HuH-7 (cell line): ENCODE measurements at regions not wholly inside any gene's neighbourhood (a gene's known extent, or its start where the extent isn't known, plus 50 kb on each side); places are given as distances from the start of the nearest gene placed in this dataset.
"Not testable (repeated sequence)": the region's sequence is repeated elsewhere in the genome, so short reads cannot be mapped to it uniquely, and the experiment has no call there.

Experiments used
- DNase-seq: peaks from one replicate; pipeline ENCODE4 v3.0.0; 2011; ENCODE audit warnings: low spot score

DNA sequence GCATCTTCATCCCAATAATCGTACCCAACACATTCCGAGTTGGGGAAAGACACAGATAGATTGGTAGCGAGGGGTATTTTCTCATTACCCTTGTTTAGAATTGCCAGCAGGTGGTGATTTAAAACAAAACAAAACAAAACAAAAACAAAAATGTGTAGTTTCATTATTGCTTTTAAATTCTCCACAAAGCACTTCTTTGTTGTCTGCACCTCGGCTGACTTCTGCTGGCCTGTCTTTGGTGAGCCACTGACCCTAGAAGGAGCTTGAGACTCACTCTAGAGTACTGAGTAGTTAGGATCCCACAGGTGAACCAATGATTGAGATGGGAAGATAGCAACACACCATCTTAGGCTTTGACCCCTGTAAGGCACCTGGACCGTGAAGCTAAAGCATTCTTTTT is 105.4 kb upstream of the BET1 start:
- no peak for DNase-seq

DNA sequence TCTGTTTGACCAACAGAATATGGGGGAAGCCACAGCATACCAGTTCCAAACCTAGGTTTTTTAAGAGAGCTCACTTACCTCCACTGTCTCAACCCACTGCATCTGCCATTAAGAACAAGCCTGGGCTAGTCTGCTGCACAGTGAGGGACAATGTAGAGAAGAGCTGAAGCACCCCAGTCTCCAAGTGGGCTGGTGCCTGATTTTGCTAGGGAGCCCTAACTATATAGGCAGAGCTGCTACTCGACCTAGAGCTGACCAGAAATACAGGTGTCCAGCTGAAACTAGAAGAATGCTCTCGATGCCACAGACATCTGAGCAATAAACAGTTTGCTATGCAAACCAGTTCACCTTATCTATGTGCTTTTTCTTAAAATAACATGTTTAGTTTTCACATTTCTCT is 106.9 kb upstream of the BET1 start:
- no peak for DNase-seq

DNA sequence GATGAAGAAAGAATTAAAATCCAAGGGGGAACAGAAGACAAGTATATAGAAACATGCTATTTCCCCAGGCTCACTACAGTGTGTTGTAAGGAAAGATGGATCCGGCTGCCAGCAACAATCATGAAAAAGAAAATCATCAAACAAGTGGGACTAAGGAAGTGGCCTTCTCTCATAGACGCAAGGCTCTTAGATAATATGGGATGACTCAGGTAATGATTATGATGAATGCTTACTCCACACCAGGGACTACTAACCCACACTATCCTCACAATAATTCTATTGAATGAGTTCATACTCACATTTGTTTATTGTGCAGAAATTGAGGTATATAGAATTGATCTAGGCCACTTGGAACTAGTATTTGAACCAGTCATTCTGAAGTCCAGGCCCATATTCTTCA is 111.2 kb upstream of the BET1 start:
- no peak for DNase-seq

DNA sequence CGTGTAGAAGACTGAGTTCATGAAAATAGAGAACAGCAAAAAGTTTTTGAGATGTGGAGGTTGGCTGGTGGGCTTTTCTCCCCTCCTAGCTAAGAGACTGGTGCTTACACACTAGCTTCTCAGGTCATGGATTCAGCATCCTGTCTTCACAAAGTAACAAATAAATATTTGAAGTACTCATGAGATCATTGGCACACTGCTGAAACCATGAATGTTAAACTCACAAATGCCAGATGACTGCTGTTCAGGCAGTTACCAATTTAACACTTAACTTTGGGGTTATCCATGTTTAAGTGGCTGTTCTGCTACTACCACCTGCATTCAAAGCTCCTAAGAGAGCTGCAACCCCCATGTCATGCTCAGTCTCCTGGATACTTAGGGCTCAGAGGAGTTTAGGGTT is 119.0 kb upstream of the BET1 start:
- DNase-seq = no peak

DNA sequence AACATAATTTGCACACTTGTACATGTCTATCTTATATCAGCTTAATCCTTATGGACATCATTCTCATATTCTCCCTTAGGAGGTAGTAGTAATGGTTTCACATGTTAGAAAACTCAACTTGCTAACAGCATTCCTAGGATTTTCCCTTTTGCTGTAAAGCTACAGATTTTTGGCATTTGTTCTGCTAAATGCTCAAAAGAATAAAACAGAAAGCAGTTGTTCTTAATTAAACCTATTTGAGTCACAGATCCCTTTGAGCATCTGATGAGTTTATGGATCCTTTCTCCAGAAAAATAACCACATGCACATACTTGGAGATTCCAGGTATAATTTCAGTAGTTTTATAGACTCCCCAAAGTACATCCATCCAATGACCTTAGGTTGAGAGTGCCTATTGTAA is 122.9 kb upstream of the BET1 start:
- DNase-seq = no peak

DNA sequence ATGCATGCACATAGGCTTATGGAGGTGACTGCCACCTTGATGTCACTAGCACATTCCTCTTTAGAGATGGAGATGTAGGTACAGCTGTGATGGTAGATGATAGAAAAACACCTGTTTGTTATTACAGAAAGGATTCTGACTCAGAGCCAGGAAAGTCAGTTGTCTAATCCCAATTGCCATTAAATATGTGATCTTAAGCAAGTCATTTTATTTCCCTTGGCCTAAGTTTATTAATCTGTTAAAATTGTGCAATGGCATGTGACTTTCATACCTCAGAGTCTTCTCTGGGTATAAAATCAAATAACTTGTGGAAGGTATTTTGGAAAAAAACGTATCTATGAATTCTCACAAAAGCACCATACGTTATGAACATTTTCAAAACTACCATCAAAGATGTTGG is 123.9 kb upstream of the BET1 start:
- no peak for DNase-seq

DNA sequence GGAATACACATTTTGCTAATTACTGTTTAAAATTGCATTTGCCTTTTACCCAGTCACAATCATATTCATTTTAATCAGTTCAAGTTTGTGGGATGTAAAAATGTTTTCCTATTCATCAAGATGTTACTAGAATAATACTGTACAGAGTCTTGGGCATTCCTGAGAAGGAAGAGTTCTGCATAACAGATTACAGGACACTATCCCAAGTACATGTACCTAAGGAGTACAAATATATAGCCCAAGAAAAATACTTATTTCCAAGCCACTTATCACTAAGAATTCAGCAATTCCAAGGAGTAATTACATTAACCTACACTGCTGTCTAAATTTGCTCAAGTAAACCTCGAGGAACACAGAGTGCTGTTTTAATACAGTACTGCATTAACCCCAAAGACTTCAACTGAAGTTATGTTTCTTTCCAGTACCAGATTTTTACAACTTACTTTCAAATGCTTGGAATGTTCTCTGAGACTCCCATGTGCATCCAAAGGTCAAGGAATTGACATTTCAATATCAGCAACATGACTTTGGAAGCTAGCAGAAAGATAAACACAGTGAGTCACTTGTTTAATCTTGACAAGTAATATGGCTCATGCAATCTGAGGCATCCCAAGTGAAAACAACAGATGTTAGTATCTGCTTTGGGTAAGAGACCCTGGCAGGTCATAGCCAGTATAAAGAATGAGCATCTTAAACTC is 125.4 kb upstream of the BET1 start:
- peak; percentile 14 for DNase-seq

DNA sequence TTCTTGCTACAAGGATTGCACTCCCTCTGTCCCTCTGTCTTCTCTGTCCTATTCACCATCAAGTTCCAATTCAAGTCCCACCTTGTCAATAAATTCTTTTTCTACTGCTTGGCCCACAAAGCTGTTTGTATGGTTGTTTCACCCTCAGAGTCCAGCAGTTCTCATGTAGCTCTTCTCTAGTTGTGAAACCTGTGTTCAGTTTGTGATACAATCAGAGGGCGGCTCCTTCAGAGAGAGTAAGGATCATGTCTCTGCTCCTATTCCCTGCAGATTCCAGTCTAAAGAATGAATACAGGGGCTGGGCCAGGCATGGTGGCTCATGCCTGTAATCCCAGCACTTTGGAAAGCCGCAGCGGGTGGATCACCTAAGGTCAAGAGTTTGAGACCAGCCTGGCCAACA is 126.6 kb upstream of the BET1 start:
- no peak for DNase-seq

DNA sequence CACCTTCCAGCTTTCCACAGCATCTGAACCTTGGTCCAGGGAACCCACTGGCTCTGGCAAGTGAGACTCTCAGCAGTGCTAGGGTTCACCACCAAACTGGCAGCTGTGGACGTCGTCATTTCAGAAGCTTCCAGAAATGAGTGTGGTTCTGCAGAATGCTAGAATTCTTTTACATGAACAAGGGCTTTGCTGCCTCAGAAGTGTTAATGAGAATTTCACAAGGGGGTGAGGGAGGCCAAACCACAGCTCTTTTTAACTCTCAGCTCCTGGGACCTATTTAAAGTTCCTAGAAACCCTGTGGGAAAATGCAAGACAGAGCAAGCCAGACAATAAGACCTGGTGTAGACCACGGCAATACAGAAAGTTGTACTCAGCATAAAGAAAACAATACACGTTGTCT is 129.3 kb upstream of the BET1 start:
- no peak for DNase-seq

DNA sequence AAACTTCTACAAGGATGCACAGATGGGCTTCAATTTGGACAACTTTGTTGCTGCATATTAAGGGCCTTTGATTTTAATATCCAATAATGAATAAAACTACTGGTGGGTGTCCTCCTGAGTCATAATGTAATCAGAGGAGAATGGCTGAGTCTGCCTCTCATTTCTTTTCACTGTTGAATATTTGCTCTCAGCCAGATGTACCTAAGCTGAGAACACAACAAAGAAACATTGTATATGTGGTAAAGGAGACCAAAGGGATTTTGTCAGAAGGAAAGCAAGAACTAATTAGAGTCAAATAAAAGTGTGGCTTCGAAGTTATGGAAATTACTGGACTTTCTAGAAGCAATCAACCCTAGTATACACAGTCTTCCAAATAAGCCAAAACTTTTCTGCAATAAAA is 131.0 kb upstream of the BET1 start:
- DNase-seq = no peak

DNA sequence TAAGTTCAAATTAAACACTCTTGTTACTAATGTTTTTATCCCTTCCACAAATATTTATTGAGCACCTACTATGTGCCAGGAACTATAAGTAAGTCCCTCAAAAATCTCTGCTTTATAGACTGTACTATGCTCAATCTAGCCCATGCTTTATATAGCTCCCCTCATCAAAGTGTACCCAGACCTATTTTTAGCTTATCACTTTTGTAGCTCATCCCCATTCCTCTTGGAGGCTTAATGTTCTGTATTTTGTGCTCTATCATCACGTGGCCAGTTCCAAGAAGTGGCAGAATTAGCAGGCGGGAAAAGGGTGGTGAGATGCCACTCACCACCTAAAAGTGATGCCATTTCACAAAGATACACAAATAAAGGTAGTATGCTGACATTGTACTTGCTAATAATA is 138.1 kb upstream of the BET1 start:
- no peak for DNase-seq

DNA sequence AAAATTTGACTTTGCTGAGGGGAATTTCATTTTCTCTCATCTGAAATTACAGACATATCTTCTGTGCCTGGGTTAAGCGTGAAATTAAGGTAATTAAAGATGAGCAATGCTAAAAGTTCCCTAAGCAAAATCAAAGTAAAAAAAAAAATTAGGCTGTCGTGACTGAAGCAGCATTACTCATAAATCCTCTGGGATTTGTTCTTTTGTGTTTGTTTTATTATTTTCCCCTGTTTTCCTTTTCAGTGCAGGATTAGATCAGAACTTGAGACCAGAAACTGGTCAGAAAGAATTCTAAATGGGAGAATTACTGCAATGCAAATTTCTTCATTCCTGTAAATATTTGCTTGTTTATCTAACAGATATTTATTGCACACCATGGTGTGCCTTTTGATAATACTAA is 141.4 kb upstream of the BET1 start:
- no peak for DNase-seq

DNA sequence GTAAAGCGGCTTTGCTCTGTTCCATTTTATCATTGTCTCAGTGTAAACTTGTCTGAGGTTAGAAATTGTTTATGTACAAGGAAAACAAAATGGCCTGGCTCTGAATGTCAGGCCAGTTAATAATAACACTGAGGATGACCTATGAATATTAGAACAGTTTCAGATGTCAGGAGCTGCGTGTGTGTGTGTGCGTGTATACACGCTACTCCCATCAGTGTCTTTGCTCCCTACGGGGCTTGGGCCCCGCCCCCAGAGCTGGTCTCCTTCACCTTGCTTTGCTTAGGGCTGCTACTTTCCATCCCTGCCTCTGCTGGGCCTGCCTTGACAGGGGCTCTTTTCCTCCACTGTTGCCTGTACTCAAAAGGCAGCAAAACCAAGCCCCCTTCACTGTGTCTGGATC is 142.3 kb upstream of the BET1 start:
- no peak for DNase-seq

DNA sequence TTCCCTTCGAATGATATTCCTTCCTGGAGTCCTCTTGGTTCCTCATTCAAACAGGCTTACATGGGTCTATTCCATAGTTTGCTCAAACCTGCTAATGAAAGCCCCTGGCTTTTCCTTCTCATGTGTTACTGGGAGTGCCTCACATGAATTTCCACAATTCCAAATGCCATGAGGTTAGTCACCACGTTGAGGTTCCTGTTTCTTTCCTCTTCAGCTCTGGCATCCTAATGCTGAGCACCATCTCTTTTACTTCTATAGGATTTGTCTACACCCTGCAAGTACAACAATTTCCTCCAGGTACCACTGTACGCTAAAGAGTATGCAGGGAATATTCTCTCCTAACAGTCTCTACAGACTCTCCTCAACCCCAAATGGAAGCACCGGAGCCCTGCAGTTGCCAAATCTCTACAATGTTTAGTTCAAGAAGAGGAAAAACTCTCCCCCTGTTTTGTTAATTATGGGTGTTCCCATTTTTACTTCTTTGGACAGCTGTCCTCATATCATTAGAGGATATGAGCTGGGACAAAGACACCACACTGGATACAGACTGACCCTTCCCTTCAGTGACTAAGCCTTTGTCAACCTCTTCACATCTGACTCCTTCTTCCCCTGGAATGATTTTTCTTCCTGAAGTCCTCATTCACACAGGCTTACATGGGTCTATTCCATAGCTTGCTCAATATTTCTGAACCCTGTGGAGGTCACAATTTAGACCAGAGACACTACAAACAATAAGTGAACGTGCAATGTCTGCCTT is 145.8 kb upstream of the BET1 start:
- no peak for DNase-seq

DNA sequence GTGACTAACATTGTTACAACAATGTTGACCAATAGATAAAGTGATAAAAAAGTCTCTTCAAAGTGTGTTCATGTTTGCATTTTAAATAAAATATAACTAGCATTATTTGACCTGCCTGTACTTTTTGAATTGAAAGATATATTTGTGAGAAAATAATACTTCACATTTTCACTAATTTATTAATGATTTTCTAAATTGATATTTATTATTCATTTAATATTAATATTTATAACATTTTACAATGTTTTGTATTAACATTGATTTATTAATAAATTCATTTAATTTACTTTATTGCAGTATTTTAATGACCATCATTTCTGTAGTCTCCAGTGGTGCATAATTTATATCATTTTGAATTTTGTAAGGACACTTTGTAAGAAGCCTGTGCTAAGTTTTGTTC is 150.0 kb upstream of the BET1 start:
- DNase-seq = no peak

DNA sequence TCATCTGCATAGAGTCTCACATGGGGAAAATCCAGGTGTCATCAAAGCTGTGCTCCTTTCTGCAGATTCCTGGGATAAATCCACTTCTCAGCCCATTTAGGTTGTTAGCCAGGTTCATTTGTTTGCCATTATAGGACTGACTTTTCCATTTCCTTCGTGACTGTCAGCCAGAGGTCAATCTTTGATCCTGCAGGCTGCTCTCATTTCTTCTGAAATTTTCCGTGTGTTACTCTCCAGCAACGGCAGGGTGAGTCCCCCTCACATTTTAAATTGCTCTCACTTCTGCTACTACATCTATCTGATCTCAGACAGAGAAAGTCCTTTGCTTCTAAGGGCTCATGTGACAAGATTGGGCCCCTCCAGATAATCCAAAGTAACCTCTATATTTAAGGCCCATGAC is 150.7 kb upstream of the BET1 start:
- DNase-seq = no peak

DNA sequence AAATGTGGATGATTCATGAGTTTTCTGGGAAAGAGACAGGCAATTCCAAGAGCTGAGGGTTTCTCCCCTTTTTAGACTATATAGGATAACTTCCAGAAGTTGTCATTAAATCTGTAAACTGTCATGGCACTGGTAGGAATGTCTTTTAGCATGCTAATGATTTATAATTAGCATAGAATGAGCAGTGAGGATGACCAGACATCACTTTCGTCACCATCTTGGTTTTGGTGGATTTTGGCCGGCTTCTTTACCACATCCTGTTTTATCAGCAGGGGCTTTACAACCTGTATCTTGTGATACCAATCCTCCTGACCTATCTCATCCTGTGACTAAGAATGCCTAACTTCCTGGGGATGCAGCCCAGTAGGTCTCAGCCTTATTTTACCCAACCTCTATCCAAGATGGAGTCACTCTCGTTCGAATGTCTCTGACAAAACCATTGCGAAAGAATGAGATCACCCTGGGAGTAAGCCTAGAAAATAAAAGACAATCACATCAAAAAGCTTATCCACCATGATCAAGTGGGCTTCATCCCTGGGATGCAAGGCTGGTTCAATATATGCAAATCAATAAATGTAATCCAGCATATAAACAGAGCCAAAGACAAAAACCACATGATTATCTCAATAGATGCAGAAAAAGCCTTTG is 153.6 kb upstream of the BET1 start:
- not testable (repeated sequence) for DNase-seq

DNA sequence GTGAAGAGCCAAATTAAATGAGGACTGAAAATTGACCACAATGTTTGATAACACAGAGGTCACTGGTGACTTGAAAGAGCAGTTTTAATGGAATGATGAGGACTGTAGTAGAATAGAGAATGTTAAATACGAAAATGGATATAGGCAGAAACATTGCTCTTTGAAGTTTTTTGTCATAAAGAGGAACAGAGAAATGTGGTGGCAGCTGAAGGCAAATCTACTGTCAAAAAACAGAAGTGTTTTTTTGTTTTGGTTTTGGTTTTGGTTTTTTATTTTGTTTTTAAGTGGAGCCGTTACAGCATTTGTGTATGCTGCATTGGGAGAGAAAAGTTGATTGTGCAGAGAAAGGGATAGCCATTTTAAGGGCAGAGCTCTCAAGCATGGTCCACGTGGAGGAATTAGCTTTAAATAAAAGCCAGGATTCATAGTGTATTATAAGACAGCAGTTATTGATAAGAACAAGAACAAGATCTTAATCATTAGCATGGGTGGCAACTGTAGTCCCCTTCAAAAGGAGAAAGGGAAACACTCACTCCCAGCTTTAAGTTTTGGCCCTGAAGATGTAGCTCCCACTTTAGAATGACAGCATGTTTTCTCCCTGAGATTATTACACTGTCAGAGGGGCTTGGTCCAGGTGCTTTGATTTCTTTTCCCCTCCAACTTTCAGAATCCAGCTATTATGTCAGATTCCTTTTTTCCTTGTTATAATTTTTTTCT is 156.7 kb upstream of the BET1 start:
- DNase-seq = no peak

DNA sequence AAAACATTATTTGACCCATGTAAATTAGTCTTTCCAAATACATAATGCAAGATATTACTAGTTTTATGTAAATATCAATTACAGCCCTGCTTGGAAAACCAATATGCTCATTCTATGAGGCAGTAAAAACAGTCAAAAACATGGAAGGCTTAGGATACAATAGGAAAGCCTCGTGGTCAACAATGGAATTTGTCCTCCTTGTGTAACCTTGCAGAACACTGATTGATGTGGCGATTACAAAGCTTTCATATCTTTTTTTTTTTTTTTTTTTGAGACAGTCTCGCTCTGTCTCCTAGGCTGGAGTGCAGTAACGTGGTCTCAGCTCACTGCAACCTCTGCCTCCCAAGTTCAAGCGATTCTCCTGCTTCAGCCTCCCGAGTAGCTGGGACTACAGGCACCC is 157.3 kb upstream of the BET1 start:
- DNase-seq = no peak

DNA sequence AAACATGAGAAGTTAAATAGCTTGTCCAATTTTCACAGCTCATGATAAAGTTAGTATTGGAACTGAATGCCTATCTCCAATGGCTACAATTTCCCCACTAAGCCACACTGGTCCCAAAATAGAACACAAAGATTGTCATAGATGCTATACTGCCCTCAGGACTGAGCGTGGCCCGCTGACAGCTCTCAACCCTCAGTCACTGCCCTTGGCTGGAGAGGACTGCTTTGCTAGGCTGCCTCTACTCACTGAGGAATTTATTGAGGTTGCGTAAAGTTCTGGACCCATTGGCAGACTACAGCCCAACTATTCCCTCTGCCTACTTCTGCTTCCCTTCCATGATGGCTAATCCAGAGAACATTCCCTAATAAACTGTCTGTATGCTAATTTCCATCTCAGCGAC is 165.5 kb upstream of the BET1 start:
- DNase-seq = no peak

DNA sequence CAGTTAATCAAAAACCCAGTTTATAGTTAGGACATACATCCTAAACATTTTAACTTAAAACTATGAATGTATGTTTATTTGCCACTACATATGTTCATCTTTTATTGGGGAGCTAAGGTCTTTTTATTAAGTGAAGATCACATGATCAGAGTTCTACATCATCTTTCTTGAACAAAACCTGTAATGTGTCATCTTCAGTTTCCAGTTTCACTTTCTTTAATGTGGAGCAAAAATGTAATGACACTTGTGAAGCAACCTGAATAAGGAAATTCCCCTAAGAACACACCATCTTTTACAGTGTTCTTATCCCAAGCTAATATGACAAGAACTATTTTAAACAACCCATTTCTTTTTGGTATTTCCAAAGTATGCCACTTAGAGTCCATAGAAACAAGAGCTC is 166.7 kb upstream of the BET1 start:
- no peak for DNase-seq

DNA sequence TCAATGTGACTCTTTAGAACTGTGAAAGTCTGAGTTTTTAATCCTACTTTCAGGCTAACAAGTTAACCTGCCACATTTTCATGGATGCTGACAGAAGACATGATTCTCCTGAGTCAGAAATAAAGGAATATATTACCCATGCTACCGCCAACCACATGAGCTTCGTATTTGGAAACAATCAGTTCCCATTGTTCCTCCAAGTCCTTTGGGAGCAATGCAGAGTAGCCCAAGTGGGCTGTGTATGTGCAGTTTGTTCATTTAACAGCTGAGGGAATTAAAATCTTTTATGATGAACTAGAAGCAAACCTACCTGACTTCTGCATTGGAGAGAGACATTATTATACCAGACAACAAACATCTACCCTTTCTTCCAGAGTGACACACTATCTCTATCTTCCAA is 169.3 kb upstream of the BET1 start:
- no peak for DNase-seq

DNA sequence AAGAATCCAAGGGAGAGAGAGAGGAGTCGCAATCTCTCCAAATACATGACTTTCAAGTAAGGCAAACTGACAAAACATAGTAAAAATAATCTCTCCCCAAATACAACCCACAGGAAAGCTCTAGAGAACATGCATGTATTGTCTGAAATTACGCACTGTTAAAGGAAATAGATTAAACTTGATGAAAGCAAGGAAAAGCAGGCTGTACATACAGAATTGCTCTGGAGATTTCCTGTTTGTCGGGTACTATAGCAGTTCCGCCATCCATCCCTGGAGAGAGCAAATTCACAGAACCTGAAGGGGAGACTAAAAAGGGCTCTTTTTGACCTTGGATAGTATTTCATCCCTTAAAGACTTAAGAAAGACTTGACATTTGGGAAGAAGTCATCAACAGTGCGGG is 170.2 kb upstream of the BET1 start:
- DNase-seq = no peak
